Rectal smooth muscle tissue (tissue), 1 donor: ENCODE measurements at regions not wholly inside any gene's neighbourhood (a gene's known extent, or its start where the extent isn't known, plus 50 kb on each side); places are given as distances from the start of the nearest gene placed in this dataset.

Experiments
- H3K27ac ChIP-seq: one replicate; pipeline ENCODE4 v1.7.0; 2013; ENCODE audit warnings: low read depth, low read length, inconsistent platforms
- H3K27me3 ChIP-seq: one replicate; pipeline ENCODE4 v1.7.0; 2013; ENCODE audit warnings: low read length; ENCODE audit not compliant: control insufficient read depth, insufficient read depth
- H3K36me3 ChIP-seq: one replicate; pipeline ENCODE4 v1.7.0; 2013; ENCODE audit warnings: low read length; ENCODE audit not compliant: control insufficient read depth, insufficient read depth
- H3K4me1 ChIP-seq: one replicate; pipeline ENCODE4 v1.7.0; 2013; ENCODE audit warnings: low read length; ENCODE audit not compliant: control insufficient read depth, insufficient read depth
- H3K4me3 ChIP-seq: one replicate; pipeline ENCODE4 v1.7.0; 2013; ENCODE audit warnings: low read length
- H3K9ac ChIP-seq: one replicate; pipeline ENCODE4 v1.7.0; 2013; ENCODE audit warnings: low read length

DNA sequence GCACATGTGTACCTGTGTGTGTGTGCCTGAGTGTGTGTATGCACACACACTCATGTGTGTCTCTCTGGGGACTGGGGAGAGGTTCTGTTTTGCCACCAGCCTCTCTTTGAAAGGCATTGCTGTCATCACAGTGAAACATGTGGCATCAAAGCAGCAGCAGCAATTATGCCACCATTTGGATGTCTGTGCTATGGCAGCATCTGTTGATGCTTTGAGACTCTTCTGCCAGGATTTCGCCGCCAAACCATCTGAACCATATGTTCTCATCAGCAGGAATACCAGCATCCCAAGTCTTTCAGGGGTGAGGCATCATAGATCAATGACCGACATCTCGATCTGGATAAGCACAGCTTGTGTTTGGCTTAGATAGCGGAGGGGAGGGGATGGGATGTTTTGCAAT lies 168.6 kb downstream of the FAT3 start:
- H3K27ac ChIP-seq, result no peak overlapping the region
- no peak overlapping the region for H3K9ac ChIP-seq
- H3K4me1 ChIP-seq, result no peaks in the 10 kb centered on the region
- no peaks in the 10 kb centered on the region for H3K27me3 ChIP-seq
- no peaks in the 10 kb centered on the region for H3K36me3 ChIP-seq
- H3K4me3 ChIP-seq, result no peak overlapping the region

DNA sequence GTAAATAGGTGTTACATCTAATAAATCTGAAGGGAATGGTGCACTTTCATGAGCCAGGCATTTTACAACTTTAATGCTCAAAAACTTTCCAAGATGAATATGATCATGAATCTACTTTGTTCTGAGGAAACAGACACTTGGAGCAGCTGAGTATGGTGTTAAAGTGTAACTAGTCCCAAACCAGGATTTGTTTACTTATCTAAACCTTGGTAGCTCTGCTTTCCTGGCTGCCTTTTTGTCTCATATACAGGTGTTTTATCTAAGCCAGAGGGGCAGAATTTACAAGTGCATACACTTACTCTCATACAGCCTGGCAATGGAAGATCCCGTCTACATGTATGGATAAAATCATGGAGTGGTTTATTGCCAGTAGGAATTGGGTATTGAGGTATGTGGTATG lies 171.5 kb downstream of the FAT3 start:
- no peak overlapping the region for H3K9ac ChIP-seq
- H3K36me3 ChIP-seq, result no peaks in the 10 kb centered on the region
- H3K27me3 ChIP-seq, result no peaks in the 10 kb centered on the region

GRCh38 chr11:92397221-92397755 lies 172.7 kb downstream of the FAT3 start:
- H3K4me3 ChIP-seq, result no peak overlapping the region
- H3K27me3 ChIP-seq, result no peaks in the 10 kb centered on the region
- H3K27ac ChIP-seq, result no peak overlapping the region
- no peaks in the 10 kb centered on the region for H3K4me1 ChIP-seq
- H3K36me3 ChIP-seq, result no peaks in the 10 kb centered on the region
- H3K9ac ChIP-seq, result no peak overlapping the region

More for the DNA sequence above, 171.5 kb downstream of the FAT3 start:
- Histone ChIP-seq H3K4me3 (no peak overlapping the region), H3K27ac (no peak overlapping the region), H3K4me1 (no peaks in the 10 kb centered on the region)

DNA sequence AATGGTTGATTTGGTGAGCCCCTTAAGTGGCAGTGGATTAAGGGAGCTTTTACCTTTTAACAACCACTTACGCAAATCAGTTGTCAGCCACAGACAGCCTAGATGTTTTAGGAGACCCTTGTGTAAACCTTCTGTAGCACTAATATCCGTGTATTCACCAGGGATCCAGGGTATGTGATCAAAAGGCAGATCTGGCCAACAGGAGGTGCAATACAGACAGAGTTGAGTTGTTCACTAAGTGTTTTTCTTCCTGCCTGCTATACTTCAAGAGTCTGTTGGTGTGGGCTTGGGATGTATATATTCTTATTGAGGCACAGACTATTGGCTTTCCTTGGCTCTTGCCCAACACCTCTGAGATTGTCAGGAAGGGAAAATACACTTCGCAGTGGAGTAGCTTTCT lies 175.1 kb downstream of the FAT3 start:
- no peak overlapping the region for H3K9ac ChIP-seq
- no peaks in the 10 kb centered on the region for H3K27me3 ChIP-seq
- no peaks in the 10 kb centered on the region for H3K4me1 ChIP-seq
- no peak overlapping the region for H3K4me3 ChIP-seq
- H3K36me3 ChIP-seq, result no peaks in the 10 kb centered on the region
- no peak overlapping the region for H3K27ac ChIP-seq

DNA sequence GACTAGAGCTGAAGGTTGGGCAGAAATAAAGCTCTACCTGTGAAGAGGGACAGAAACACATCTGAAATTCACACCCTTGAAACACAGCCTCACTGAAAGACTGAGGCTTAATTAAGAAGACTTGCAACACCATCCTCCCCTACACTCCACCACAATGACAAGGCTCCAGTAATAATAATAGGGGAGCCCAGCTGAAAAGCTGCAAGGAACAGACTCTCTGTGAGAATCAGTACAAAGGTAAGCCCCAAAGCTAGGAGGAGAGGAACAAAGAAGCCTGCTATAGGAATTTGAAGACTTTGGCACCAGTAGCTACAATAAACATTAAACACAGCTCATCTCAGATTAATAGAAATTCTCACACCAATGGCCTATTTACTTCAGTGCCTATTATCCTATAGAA lies 176.9 kb downstream of the FAT3 start:
- H3K9ac ChIP-seq, result no peak overlapping the region
- H3K4me1 ChIP-seq, result no peaks in the 10 kb centered on the region

DNA sequence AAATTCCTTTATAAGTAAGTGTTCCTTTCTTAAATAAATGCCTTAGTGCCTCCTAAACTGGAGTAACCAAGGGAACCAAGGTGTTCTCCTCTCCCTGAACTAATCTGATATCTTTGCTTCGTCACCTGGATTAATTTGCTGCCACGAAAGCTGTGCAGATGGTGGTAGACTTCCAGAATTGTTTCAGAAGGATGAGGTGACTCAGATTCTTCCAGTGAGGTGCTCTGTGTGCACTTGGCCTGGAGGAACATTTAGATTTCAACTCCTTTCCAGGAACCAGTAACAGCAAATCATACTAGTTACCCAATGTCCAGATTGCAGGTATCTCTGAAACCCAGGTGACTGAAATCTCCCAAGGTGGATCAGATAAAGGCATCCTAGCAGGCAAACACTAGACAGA lies 181.9 kb downstream of the FAT3 start:
- no peak overlapping the region for H3K27ac ChIP-seq
- H3K36me3 ChIP-seq, result no peaks in the 10 kb centered on the region
- H3K9ac ChIP-seq, result no peak overlapping the region
- no peaks in the 10 kb centered on the region for H3K4me1 ChIP-seq
- H3K4me3 ChIP-seq, result no peak overlapping the region
- H3K27me3 ChIP-seq, result no peaks in the 10 kb centered on the region

More for the DNA sequence above, 176.9 kb downstream of the FAT3 start:
- Histone ChIP-seq H3K27ac (no peak overlapping the region), H3K27me3 (no peaks in the 10 kb centered on the region), H3K36me3 (no peaks in the 10 kb centered on the region), H3K4me3 (no peak overlapping the region)

DNA sequence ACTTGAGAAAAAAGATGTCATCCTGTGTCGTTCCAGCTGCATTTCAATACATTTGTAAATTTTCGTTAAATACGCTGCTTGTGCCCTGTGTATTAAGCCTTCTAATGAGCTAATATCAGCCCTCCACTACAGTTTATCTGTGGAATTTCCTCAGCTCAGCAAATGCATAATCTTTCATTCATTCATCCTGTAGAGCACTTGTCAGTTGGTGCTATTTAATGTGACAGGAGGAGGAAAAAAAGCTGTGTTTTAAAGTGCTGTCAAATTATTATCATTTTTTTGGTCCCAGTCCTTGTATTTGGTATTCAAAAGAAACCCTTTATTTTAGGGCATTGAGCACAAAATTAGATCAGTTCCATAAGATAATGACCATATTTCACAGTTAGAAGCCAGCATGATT lies 184.7 kb downstream of the FAT3 start:
- Histone ChIP-seq H3K27ac (no peak overlapping the region), H3K27me3 (no peaks in the 10 kb centered on the region), H3K9ac (no peak overlapping the region), H3K36me3 (no peaks in the 10 kb centered on the region), H3K4me1 (no peaks in the 10 kb centered on the region), H3K4me3 (no peak overlapping the region)

DNA sequence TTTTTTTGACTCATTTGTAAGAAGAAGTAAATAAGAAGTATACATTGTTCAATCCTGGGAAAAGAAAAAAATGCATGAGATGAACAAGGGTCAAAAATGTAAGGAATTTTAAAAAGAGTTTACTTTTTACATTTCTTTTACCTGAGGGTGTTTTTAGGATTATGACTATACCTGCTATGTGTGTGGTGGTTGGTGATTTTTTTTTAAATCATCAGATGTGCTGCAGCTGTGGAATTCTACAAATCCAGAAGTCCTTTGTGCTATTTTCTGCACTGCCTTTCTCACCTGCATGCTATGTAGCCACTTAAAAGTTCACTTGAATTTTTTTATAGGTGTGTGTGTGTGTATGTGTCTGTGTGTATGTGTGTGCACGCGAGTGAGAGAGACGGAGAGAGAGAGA lies 185.3 kb downstream of the FAT3 start:
- H3K27ac ChIP-seq, result no peak overlapping the region
- no peaks in the 10 kb centered on the region for H3K36me3 ChIP-seq

DNA sequence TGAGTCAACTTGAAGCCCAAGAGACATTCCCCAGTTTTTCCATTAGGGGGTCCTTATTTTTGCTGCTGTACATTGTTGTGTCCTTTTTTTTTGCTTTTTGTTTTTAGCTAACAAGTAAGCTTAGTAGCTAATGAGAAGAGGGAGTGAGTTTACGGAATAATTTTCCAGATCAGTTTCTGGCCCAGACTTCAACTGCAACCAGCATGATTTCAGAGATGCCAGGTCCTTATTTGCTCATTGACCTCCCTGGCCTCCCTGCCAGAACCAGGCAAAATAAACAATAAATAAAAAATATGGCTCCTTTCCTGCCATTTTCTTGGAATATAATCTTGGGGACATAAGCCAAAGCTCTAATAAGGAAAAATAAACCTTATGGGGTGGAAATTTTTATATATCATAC lies 185.9 kb downstream of the FAT3 start:
- no peak overlapping the region for H3K4me3 ChIP-seq
- H3K36me3 ChIP-seq, result no peaks in the 10 kb centered on the region

More for the DNA sequence above, 185.3 kb downstream of the FAT3 start:
- H3K4me1 ChIP-seq, result no peaks in the 10 kb centered on the region
- H3K4me3 ChIP-seq, result no peak overlapping the region
- no peak overlapping the region for H3K9ac ChIP-seq
- H3K27me3 ChIP-seq, result no peaks in the 10 kb centered on the region

GRCh38 chr11:92411431-92411830 lies 186.8 kb downstream of the FAT3 start:
- no peaks in the 10 kb centered on the region for H3K27me3 ChIP-seq
- H3K27ac ChIP-seq, result no peak overlapping the region
- no peak overlapping the region for H3K9ac ChIP-seq
- no peaks in the 10 kb centered on the region for H3K36me3 ChIP-seq
- H3K4me1 ChIP-seq, result no peaks in the 10 kb centered on the region
- no peak overlapping the region for H3K4me3 ChIP-seq

More for the DNA sequence above, 185.9 kb downstream of the FAT3 start:
- H3K4me1 ChIP-seq, result no peaks in the 10 kb centered on the region
- H3K9ac ChIP-seq, result no peak overlapping the region
- H3K27me3 ChIP-seq, result no peaks in the 10 kb centered on the region
- H3K27ac ChIP-seq, result no peak overlapping the region

GRCh38 chr11:92413757-92414513 lies 189.3 kb downstream of the FAT3 start:
- H3K4me3 ChIP-seq, result no peak overlapping the region
- no peaks in the 10 kb centered on the region for H3K36me3 ChIP-seq
- H3K4me1 ChIP-seq, result no peaks in the 10 kb centered on the region
- no peaks in the 10 kb centered on the region for H3K27me3 ChIP-seq
- H3K9ac ChIP-seq, result no peak overlapping the region
- no peak overlapping the region for H3K27ac ChIP-seq

DNA sequence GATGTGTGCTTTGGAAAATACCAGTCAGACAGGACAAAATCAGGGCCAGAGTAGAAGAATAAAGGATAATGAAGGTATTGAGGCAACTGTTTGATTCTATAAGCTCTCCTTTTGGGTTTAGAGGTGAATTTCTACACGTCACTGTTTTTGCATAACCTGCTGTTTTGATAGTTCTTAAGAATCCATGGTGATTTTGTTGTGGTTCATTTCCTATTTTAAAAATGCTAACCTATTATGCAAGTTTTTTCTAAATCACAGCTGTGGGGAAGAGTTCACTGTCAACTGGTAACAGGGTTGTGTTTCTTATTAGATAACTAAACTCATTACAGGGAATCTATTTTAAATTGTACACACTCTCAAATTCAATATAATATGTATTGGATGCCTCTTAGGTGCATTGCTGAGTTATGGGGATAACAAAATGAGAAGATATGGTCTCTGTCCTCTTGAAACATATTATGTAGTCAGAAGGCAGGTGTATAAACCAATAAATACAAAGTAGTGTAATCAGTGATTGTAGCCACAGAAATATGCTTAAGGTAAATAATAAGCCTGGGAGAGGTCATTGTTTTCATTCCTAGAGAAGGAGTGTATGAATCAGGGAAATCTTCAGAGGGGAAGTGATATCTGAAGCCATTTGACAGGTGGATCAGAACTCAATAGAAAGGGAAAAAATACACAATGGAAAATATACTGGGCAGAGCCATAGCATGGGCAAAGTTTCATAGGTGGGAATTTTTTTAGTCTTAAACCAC lies 192.5 kb downstream of the FAT3 start:
- Histone ChIP-seq H3K27ac (no peak overlapping the region), H3K36me3 (no peaks in the 10 kb centered on the region), H3K9ac (no peak overlapping the region), H3K4me1 (no peaks in the 10 kb centered on the region), H3K27me3 (no peaks in the 10 kb centered on the region), H3K4me3 (no peak overlapping the region)
